Trophoblast cell (in vitro differentiated cells and primary cell): ENCODE measurements at regions not wholly inside any gene's neighbourhood (a gene's known extent, or its start where the extent isn't known, plus 50 kb on each side); places are given as distances from the start of the nearest gene placed in this dataset.
A peak's percentile ranks its signal among the peaks of the same experiment; 100 is the strongest.

Experiments
- DNase-seq, 2 donors: peaks; one replicate each; pipeline ENCODE4 v3.0.0-alpha.2; 2016
- H2AFZ ChIP-seq: 2 replicates; pipeline ENCODE4 v1.6.1; 2013; ENCODE audit warnings: low read length, moderate library complexity, mild to moderate bottlenecking; ENCODE audit not compliant: insufficient read depth, poor library complexity
- H2AK5ac ChIP-seq: 2 replicates; pipeline ENCODE4 v1.6.1; 2013; ENCODE audit warnings: mild to moderate bottlenecking, low read length
- H2BK120ac ChIP-seq: 2 replicates; pipeline ENCODE4 v1.6.1; 2013; ENCODE audit warnings: low read length, mild to moderate bottlenecking, moderate library complexity; ENCODE audit not compliant: insufficient read depth, poor library complexity
- H2BK12ac ChIP-seq: 2 replicates; pipeline ENCODE4 v1.6.1; 2013; ENCODE audit warnings: mild to moderate bottlenecking, low read length, moderate library complexity
- H2BK5ac ChIP-seq: 2 replicates; pipeline ENCODE4 v1.6.1; 2013; ENCODE audit warnings: low read length, low read depth, moderate library complexity, mild to moderate bottlenecking; ENCODE audit not compliant: poor library complexity
- H3K14ac ChIP-seq: 2 replicates; pipeline ENCODE4 v1.6.1; 2013; ENCODE audit warnings: mild to moderate bottlenecking, low read length
- H3K18ac ChIP-seq: 2 replicates; pipeline ENCODE4 v1.6.1; 2013; ENCODE audit warnings: mild to moderate bottlenecking, low read length
- H3K23ac ChIP-seq: 2 replicates; pipeline ENCODE4 v1.6.1; 2013; ENCODE audit warnings: low read length
- H3K27ac ChIP-seq: 2 replicates; pipeline ENCODE4 v1.5.1; 2013; ENCODE audit warnings: low read depth, mild to moderate bottlenecking, inconsistent platforms, low read length, moderate library complexity
- H3K27me3 ChIP-seq: 2 replicates; pipeline ENCODE4 v1.6.1; 2013; ENCODE audit warnings: inconsistent platforms, mild to moderate bottlenecking, low read length, moderate library complexity; ENCODE audit not compliant: insufficient read depth
- H3K36me3 ChIP-seq, 2 experiments: 1 replicate in 1 of 2; 2 replicates in 1 of 2; pipeline ENCODE4 v1.6.1; 2013; ENCODE audit warnings: low read length in 2 of 2, mild to moderate bottlenecking in 2 of 2, moderate library complexity in 1 of 2; ENCODE audit not compliant: insufficient read depth in 2 of 2, control insufficient read depth in 1 of 2
- H3K4ac ChIP-seq: 2 replicates; pipeline ENCODE4 v1.6.1; 2013; ENCODE audit warnings: low read depth, mild to moderate bottlenecking, low read length, moderate library complexity
- H3K4me1 ChIP-seq, 2 experiments: 1 replicate in 1 of 2; 2 replicates in 1 of 2; pipeline ENCODE4 v1.6.1; 2013; ENCODE audit warnings: low read length in 2 of 2, mild to moderate bottlenecking in 2 of 2, moderate library complexity in 1 of 2; ENCODE audit not compliant: insufficient read depth in 2 of 2, control insufficient read depth in 1 of 2
- H3K4me2 ChIP-seq: 2 replicates; pipeline ENCODE4 v1.6.1; 2013; ENCODE audit warnings: inconsistent platforms, mild to moderate bottlenecking, low read length, moderate library complexity
- H3K4me3 ChIP-seq: 2 replicates; pipeline ENCODE4 v1.5.1; 2013; ENCODE audit warnings: mild to moderate bottlenecking, low read depth, low read length, inconsistent platforms
- H3K79me1 ChIP-seq: one replicate; pipeline ENCODE4 v1.6.1; 2013; ENCODE audit warnings: low read length
- H3K79me2 ChIP-seq: 2 replicates; pipeline ENCODE4 v1.6.1; 2013; ENCODE audit warnings: low read length, mild to moderate bottlenecking; ENCODE audit not compliant: control insufficient read depth, insufficient read depth, poor library complexity
- H3K9ac ChIP-seq: 2 replicates; pipeline ENCODE4 v1.6.1; 2013; ENCODE audit warnings: mild to moderate bottlenecking, low read length
- H3K9me3 ChIP-seq: 2 replicates; pipeline ENCODE4 v1.6.1; 2013; ENCODE audit warnings: low read depth, mild to moderate bottlenecking, control low read depth, inconsistent platforms, low read length; ENCODE audit not compliant: insufficient read depth
- H4K12ac ChIP-seq: 2 replicates; pipeline ENCODE4 v1.6.1; 2013; ENCODE audit warnings: low read depth, mild to moderate bottlenecking, low read length, moderate library complexity
- H4K8ac ChIP-seq: 2 replicates; pipeline ENCODE4 v1.6.1; 2013; ENCODE audit warnings: low read depth, mild to moderate bottlenecking, low read length, moderate library complexity
- H4K91ac ChIP-seq: one replicate; pipeline ENCODE4 v1.6.1; 2013; ENCODE audit warnings: low read depth, mild to moderate bottlenecking, low read length, moderate library complexity
- WGBS: extraction: QIAGEN DNeasy Blood & Tissue Kit; methylation state at CpG from one replicate; pipeline ENCODE4 v1.1.7; 2013; ENCODE audit warnings: missing lambda C conversion rate; ENCODE audit not compliant: insufficient read length, insufficient coverage; ENCODE audit errors: extremely low coverage; 5-methylcytosine and 5-hydroxymethylcytosine counted together

GRCh38 chr4:136526517-136526916 is 1005.8 kb downstream of the PCDH18 start:
- H3K9ac ChIP-seq = no peak overlapping the region
- H3K4me1 ChIP-seq = no peaks in the 10 kb centered on the region
- H2BK12ac ChIP-seq = no peak overlapping the region
- H3K4me3 ChIP-seq = no peak overlapping the region
- H3K4me2 ChIP-seq = no peak overlapping the region
- no peak overlapping the region for H4K8ac ChIP-seq
- no peak overlapping the region for H2BK120ac ChIP-seq
- no peak overlapping the region for H3K27ac ChIP-seq
- no peak for DNase-seq
- H2AFZ ChIP-seq = no peak overlapping the region
- H3K9me3 ChIP-seq = no peaks in the 10 kb centered on the region
- no peak overlapping the region for H2BK5ac ChIP-seq
- H4K91ac ChIP-seq = no peak overlapping the region
- no peaks in the 10 kb centered on the region for H3K36me3 ChIP-seq
- H3K4ac ChIP-seq = no peak overlapping the region
- no peaks in the 10 kb centered on the region for H3K79me2 ChIP-seq
- H3K18ac ChIP-seq = no peak overlapping the region
- no peak overlapping the region for H3K14ac ChIP-seq
- no peaks in the 10 kb centered on the region for H3K79me1 ChIP-seq
- H2AK5ac ChIP-seq = no peak overlapping the region
- H3K23ac ChIP-seq = no peak overlapping the region
- H4K12ac ChIP-seq = no peak overlapping the region
- no peaks in the 10 kb centered on the region for H3K27me3 ChIP-seq
- no CpG with 5 or more reads among the region's 2 CpGs for WGBS

DNA sequence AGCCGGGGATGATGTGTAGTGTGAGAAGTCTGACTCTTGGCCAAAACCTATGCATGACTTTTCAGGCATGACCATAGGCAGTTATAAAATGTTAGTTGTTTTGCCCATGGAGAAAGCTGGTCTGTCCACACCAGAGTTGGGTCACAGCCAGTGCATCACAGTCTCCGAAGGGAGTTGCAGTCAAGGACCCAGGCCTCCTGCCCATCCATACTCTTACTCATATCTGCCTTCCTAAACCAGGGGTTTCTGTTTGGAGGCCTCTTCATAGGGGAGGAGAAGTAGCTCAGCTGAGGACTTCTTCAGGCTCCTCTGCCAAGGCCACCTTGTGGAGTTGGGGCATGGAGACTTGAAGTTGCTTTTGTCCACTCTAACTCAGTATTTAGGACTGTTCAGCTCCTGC is 1008.3 kb downstream of the PCDH18 start:
- no peak overlapping the region for H2AFZ ChIP-seq
- no peak overlapping the region for H3K27ac ChIP-seq
- no peak overlapping the region for H3K4me3 ChIP-seq
- H3K9ac ChIP-seq = no peak overlapping the region
- no peak overlapping the region for H3K18ac ChIP-seq
- no peak overlapping the region for H3K4ac ChIP-seq
- H3K79me2 ChIP-seq = no peaks in the 10 kb centered on the region
- no peaks in the 10 kb centered on the region for H3K36me3 ChIP-seq
- no peak overlapping the region for H2BK120ac ChIP-seq
- no CpG with 5 or more reads among the region's 2 CpGs for WGBS
- no peak overlapping the region for H3K14ac ChIP-seq
- H2AK5ac ChIP-seq = no peak overlapping the region
- H4K8ac ChIP-seq = no peak overlapping the region
- H3K79me1 ChIP-seq = no peaks in the 10 kb centered on the region
- no peak overlapping the region for H3K23ac ChIP-seq
- H4K91ac ChIP-seq = no peak overlapping the region
- no peak overlapping the region for H2BK12ac ChIP-seq
- H3K9me3 ChIP-seq = peaks cover 3% of the 10 kb centered on the region
- no peak overlapping the region for H2BK5ac ChIP-seq
- no peak overlapping the region for H3K4me2 ChIP-seq
- no peaks in the 10 kb centered on the region for H3K4me1 ChIP-seq
- H3K27me3 ChIP-seq = no peaks in the 10 kb centered on the region
- H4K12ac ChIP-seq = no peak overlapping the region
- DNase-seq = no peak

DNA sequence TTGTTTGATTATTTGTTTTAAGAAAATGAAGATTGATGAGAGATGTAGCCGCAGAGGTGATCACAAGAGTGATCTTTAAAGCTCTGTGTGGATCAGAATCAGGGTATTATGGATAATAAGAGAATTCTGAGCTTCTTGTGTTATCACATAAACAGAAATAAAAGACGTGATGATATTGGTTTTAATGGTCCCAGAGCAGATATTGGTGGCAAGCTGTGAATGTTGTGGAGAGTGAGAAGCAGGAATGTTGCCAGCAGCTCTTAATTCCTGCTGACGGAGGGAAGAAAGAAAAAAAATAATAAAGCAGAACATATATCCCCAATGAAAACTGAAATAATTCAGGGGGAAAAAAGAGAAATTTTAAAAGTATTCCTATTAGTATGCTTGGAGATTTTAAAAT is 1015.9 kb downstream of the PCDH18 start:
- H3K27ac ChIP-seq = no peak overlapping the region
- H2BK120ac ChIP-seq = no peak overlapping the region
- H3K9me3 ChIP-seq = peaks cover 3% of the 10 kb centered on the region
- H2BK5ac ChIP-seq = no peak overlapping the region
- H3K36me3 ChIP-seq = no peaks in the 10 kb centered on the region
- no peak overlapping the region for H4K12ac ChIP-seq
- no CpG with 5 or more reads among the region's 3 CpGs for WGBS
- H3K4me1 ChIP-seq = no peaks in the 10 kb centered on the region
- H3K4me3 ChIP-seq = no peak overlapping the region
- H4K91ac ChIP-seq = no peak overlapping the region
- no peaks in the 10 kb centered on the region for H3K27me3 ChIP-seq
- no peaks in the 10 kb centered on the region for H3K79me1 ChIP-seq
- no peak overlapping the region for H2BK12ac ChIP-seq
- no peak overlapping the region for H3K4me2 ChIP-seq
- no peak for DNase-seq
- no peak overlapping the region for H3K23ac ChIP-seq
- no peaks in the 10 kb centered on the region for H3K79me2 ChIP-seq
- no peak overlapping the region for H3K18ac ChIP-seq
- H3K14ac ChIP-seq = no peak overlapping the region
- H2AFZ ChIP-seq = no peak overlapping the region
- H2AK5ac ChIP-seq = no peak overlapping the region
- no peak overlapping the region for H3K9ac ChIP-seq
- no peak overlapping the region for H4K8ac ChIP-seq
- no peak overlapping the region for H3K4ac ChIP-seq

- Histone ChIP-seq H3K79me1 (no peaks in the 10 kb centered on the region), H3K79me2 (no peaks in the 10 kb centered on the region), H3K36me3 (no peaks in the 10 kb centered on the region), H3K4ac (no peak overlapping the region), H2BK120ac (no peak overlapping the region), H2BK5ac (no peak overlapping the region), H3K18ac (no peak overlapping the region), H3K4me1 (no peaks in the 10 kb centered on the region), H4K8ac (no peak overlapping the region), H2BK12ac (no peak overlapping the region), H3K9ac (no peak overlapping the region), H3K27ac (no peak overlapping the region), H3K4me2 (no peak overlapping the region), H2AFZ (no peak overlapping the region), H3K23ac (no peak overlapping the region), H4K12ac (no peak overlapping the region), H4K91ac (no peak overlapping the region), H3K9me3 (no peaks in the 10 kb centered on the region), H2AK5ac (no peak overlapping the region), H3K14ac (no peak overlapping the region), H3K27me3 (no peaks in the 10 kb centered on the region), H3K4me3 (no peak overlapping the region)
- DNase-seq = peak in 1 of 2 donors; percentile 20
- no CpG with 5 or more reads among the region's 1 CpG for WGBS
Observed at GRCh38 chr4:136505020-136505419, 1027.3 kb downstream of the PCDH18 start.
